Gastrocnemius medialis (tissue), 4 donors: ENCODE measurements at regions not wholly inside any gene's neighbourhood (a gene's known extent, or its start where the extent isn't known, plus 50 kb on each side); places are given as distances from the start of the nearest gene placed in this dataset.
A peak's percentile ranks its signal among the peaks of the same experiment; 100 is the strongest.

ENCODE experiments used
- ATAC-seq, 2 donors: fragments of 150-250 bp; one replicate each; pipeline ENCODE4 v1.9.1; 2016
- DNase-seq, 2 donors: peaks; one replicate each; pipeline ENCODE4 v3.0.0-alpha.2; 2019
- H3K27ac ChIP-seq, 4 donors: fragments of 200-600 bp; sonication (generic); 1 replicate in 1 of 4; 2 replicates in 3 of 4; pipeline ENCODE4 v1.5.1; 2016 to 2018; ENCODE audit warnings: mild to moderate bottlenecking in 2 of 4, moderate library complexity in 1 of 4
- H3K27me3 ChIP-seq, 3 donors: fragments of 200-600 bp; sonication (generic) in 2 of 3; 1 replicate in 1 of 3; 2 replicates in 2 of 3; pipeline versions ENCODE4 v1.5.1 to v1.6.0; 2016 to 2019; ENCODE audit warnings: mild to moderate bottlenecking in 1 of 3, moderate library complexity in 1 of 3
- H3K36me3 ChIP-seq, 2 donors: fragments of 200-600 bp; sonication (generic) in 1 of 2; one replicate each; pipeline ENCODE4 v1.5.1; 2017 to 2018
- H3K4me1 ChIP-seq, 2 donors: fragments of 200-600 bp; sonication (generic) in 1 of 2; one replicate each; pipeline ENCODE4 v1.5.1; 2016 to 2017; ENCODE audit warnings: mild to moderate bottlenecking in 2 of 2
- H3K4me3 ChIP-seq, 4 donors: fragments of 200-600 bp; sonication (generic) in 3 of 4; 1 replicate in 1 of 4; 2 replicates in 3 of 4; pipeline ENCODE4 v1.5.1; 2016 to 2019; ENCODE audit warnings: mild to moderate bottlenecking in 2 of 4
- H3K9me3 ChIP-seq, 3 donors: fragments of 200-600 bp; sonication (generic) in 2 of 3; 1 replicate in 1 of 3; 2 replicates in 2 of 3; pipeline ENCODE4 v1.5.1; 2016 to 2019
- CTCF ChIP-seq, 5 experiments: fragments of 450-650 bp in 3 of 5; fragments of 200-600 bp in 2 of 5; sonication (generic) in 2 of 5; IDR thresholded peaks in 4 of 5; conservative IDR thresholded peaks in 1 of 5; 1 replicate in 4 of 5; 2 replicates in 1 of 5; pipeline ENCODE4 v1.5.1; 2016 to 2019; ENCODE audit warnings: antibody characterized with exemption in 5 of 5, mild to moderate bottlenecking in 3 of 5, moderate library complexity in 3 of 5
- POLR2A ChIP-seq, 2 donors: fragments of 450-650 bp; IDR thresholded peaks; one replicate each; pipeline ENCODE4 v1.6.1; 2017; ENCODE audit warnings: antibody characterized with exemption in 2 of 2, mild to moderate bottlenecking in 2 of 2, moderate library complexity in 2 of 2
- in situ Hi-C, 4 donors: fragments of 200-750 bp; cut with MboI; loops; one replicate each; pipeline versions ENCODE4 v1.15.0 to v1.8.0; 2017; ENCODE audit warnings: low sequenced_read_pairs in 4 of 4
- intact Hi-C: fragments of 100-400 bp; cut with DNase I; formaldehyde crosslinking; loops from one replicate; pipeline ENCODE4 v1.15.1; 2023; ENCODE audit warnings: low total_unique reads

GRCh38 chr12:75578546-75578945 is 67.1 kb upstream of the KRR1 start:
- Histone ChIP-seq H3K9me3 (no peaks in the 10 kb centered on the region), H3K36me3 (no peaks in the 10 kb centered on the region), H3K27ac (no peak overlapping the region), H3K4me1 (no peaks in the 10 kb centered on the region), H3K27me3 (no peaks in the 10 kb centered on the region), H3K4me3 (no peak overlapping the region)
- no peak for ATAC-seq
- no peak for TF ChIP-seq CTCF (IDR thresholded peaks at IDR 0.05 in 4 of 5, conservative IDR thresholded peaks at IDR 0.05 in 1 of 5)
- TF ChIP-seq POLR2A (IDR thresholded peaks at IDR 0.05) = no peak
- DNase-seq = no peak
- in situ Hi-C loops (no loop called here), intact Hi-C loops (no loop called here)

- Histone ChIP-seq H3K27me3 (no peaks in the 10 kb centered on the region), H3K4me1 (no peaks in the 10 kb centered on the region), H3K36me3 (no peaks in the 10 kb centered on the region), H3K27ac (no peak overlapping the region), H3K4me3 (no peak overlapping the region), H3K9me3 (no peaks in the 10 kb centered on the region)
- TF ChIP-seq CTCF (IDR thresholded peaks at IDR 0.05 in 4 of 5, conservative IDR thresholded peaks at IDR 0.05 in 1 of 5) (no peak), POLR2A (IDR thresholded peaks at IDR 0.05) (no peak)
- intact Hi-C loops = no loop called here
- DNase-seq (no peak), ATAC-seq (no peak)
- in situ Hi-C loops = no loop called here
These were observed 66.4 kb upstream of the KRR1 start for GRCh38 chr12:75577812-75578211.

GRCh38 chr12:75571656-75572205 is 60.3 kb upstream of the KRR1 start:
- Histone ChIP-seq H3K27me3 (no peaks in the 10 kb centered on the region), H3K4me3 (no peak overlapping the region), H3K36me3 (no peaks in the 10 kb centered on the region), H3K27ac (no peak overlapping the region), H3K9me3 (no peaks in the 10 kb centered on the region), H3K4me1 (peaks cover 0 to 5% of the 10 kb centered on the region in 2 donors)
- in situ Hi-C loops (no loop called here), intact Hi-C loops (no loop called here)
- no peak for DNase-seq
- TF ChIP-seq CTCF (IDR thresholded peaks at IDR 0.05 in 4 of 5, conservative IDR thresholded peaks at IDR 0.05 in 1 of 5) (no peak), POLR2A (IDR thresholded peaks at IDR 0.05) (no peak)
- no peak for ATAC-seq

GRCh38 chr12:75571204-75571603 is 59.8 kb upstream of the KRR1 start:
- no peaks in the 10 kb centered on the region for H3K9me3 ChIP-seq
- peaks cover 0 to 5% of the 10 kb centered on the region in 2 donors for H3K4me1 ChIP-seq
- TF ChIP-seq CTCF (IDR thresholded peaks at IDR 0.05 in 4 of 5, conservative IDR thresholded peaks at IDR 0.05 in 1 of 5) = no peak
- no peak for TF ChIP-seq POLR2A (IDR thresholded peaks at IDR 0.05)
- no peak overlapping the region for H3K27ac ChIP-seq
- no peaks in the 10 kb centered on the region for H3K27me3 ChIP-seq
- in situ Hi-C loops (no loop called here), intact Hi-C loops (no loop called here)
- H3K36me3 ChIP-seq = no peaks in the 10 kb centered on the region
- ATAC-seq = peak in 1 of 2 donors; percentile 47
- DNase-seq = no peak
- no peak overlapping the region for H3K4me3 ChIP-seq

- in situ Hi-C loops = no loop called here
These were observed 57.4 kb upstream of the KRR1 start for GRCh38 chr12:75568801-75569200.

More at GRCh38 chr12:75568801-75569200, 57.4 kb upstream of the KRR1 start:
- H3K4me1 ChIP-seq = peaks cover 0 to 5% of the 10 kb centered on the region in 2 donors
- TF ChIP-seq CTCF (IDR thresholded peaks at IDR 0.05 in 4 of 5, conservative IDR thresholded peaks at IDR 0.05 in 1 of 5) (no peak), POLR2A (IDR thresholded peaks at IDR 0.05) (no peak)
- no peaks in the 10 kb centered on the region for H3K27me3 ChIP-seq
- DNase-seq (no peak), ATAC-seq (no peak)
- no peaks in the 10 kb centered on the region for H3K36me3 ChIP-seq
- no peaks in the 10 kb centered on the region for H3K9me3 ChIP-seq
- intact Hi-C loops = no loop called here
- H3K4me3 ChIP-seq = no peak overlapping the region
- H3K27ac ChIP-seq = no peak overlapping the region
